ENCODE measurements at regions not wholly inside any gene's neighbourhood (a gene's known extent, or its start where the extent isn't known, plus 50 kb on each side); places are given as distances from the start of the nearest gene placed in this dataset.

DNA sequence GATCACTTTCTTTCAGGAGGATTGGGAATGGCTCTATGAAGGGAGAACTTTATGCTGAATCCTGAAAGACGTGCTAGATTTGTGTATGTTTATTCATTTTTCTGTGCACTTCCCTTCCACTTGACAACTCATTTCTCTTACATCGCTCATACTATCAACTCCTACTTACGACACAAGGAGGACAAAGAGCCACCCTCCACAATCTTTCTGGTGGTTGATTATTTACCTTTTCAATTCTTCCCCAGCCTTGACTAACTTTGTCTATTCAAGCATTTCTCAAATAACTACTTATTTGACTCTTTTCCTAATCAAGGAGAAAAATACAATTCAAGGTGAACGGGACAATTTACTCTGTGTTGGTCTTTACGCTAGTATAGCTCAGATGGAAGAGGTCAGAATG is 622.1 kb downstream of the TLR4 start:
- H3K27me3 ChIP-seq = no peaks in the 10 kb centered on the region
- H3K36me3 ChIP-seq = no peaks in the 10 kb centered on the region
- H3K9me3 ChIP-seq = no peaks in the 10 kb centered on the region
- no peak overlapping the region for H3K4me3 ChIP-seq
- DNase-seq = no peak

DNA sequence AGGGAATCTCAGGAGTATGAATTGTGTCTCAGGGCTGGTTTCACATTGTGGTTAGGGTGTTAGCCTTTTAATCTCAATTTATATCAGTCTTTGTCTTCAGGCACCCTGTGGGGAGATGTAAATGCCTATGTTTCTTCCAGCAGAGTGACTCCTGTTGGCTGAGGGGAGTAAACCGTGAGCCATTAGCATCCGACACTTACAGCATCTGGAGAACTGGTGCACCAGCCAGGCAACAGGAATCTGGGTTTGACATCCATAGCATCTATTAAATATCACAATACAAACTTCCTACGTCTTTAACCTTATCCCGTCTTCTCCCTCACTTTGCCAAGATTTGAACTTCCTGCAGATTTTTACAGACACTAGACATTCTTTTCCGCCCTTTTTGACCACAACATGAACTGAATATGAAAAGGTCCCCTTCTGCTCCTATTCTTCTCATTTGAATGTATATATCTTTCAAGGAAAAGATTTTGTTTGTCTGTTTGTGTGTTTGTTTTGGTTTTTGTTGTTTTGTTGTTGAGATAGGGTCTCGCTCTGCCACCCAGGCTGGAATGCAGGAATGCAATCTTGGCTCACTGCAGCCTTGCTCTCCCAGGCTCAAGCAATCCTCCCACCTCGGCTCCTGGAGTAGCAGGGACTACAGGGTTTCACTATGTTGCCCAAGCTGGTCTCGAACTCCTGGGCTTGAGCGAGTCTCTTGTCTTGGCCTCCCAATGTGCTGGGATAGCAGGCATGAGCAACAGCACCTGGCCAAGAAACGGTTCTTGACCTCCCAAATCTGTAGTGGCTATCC is 626.2 kb downstream of the TLR4 start:
- H3K4me3 ChIP-seq = no peak overlapping the region
- H3K9me3 ChIP-seq = no peaks in the 10 kb centered on the region
- no peaks in the 10 kb centered on the region for H3K36me3 ChIP-seq
- H3K27me3 ChIP-seq = no peaks in the 10 kb centered on the region
- DNase-seq = no peak

DNA sequence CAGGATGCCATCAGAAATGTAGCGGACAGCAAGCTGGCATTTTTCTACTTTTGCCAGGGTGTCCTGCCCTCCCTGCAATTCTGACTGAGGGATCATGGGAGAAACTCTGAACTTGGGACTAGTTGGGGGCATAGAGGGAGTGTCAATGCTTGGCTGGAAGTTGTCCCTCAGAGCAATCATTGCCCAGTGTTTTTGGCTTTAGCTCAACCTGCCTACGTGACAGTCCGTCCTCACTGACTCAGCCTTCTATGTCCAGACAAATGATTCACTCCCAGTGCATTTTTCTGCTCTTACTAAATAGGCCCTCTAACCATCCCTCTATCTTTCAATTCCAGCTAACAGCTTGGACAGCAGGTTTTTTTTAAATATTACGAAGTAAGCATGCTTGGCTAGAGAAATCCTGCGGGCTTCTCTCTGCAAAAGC is 627.4 kb downstream of the TLR4 start:
- Histone ChIP-seq H3K27me3 (no peaks in the 10 kb centered on the region), H3K9me3 (no peaks in the 10 kb centered on the region), H3K4me3 (no peak overlapping the region), H3K36me3 (no peaks in the 10 kb centered on the region)
- peak; percentile 79 for DNase-seq

DNA sequence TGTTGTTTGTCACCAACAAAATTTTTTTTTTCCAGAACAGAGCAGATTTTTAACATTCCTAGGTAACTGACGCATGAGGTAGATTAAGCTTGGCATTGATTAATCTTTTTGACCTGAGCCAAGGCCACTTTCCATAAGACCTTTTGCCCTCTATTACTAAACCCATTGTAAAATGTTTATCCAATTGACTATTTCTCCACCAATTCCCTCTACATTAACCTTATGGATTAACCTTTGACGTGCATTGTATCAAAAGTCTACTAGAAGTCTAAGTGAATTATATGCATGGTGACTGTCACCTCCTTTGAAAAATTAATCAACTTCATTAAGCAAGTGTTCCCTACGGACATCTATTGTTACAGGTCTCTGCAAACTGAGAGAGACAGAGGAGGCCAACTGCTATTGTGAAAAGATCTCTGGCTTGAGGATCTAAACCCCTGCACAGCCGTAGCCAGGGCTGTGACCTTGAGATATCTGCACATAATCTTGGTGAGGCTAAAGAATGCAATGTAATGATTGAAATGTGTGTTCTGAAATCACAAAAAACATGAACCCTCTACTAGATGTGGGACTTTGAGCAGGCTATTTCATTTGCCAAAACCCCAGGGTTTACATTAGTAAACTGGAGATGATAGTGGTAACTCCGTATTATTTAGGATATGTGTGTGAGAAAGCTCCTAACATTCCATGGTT is 632.2 kb downstream of the TLR4 start:
- Histone ChIP-seq H3K27me3 (no peaks in the 10 kb centered on the region), H3K4me3 (no peak overlapping the region), H3K9me3 (no peaks in the 10 kb centered on the region), H3K36me3 (no peaks in the 10 kb centered on the region)
- DNase-seq = no peak

DNA sequence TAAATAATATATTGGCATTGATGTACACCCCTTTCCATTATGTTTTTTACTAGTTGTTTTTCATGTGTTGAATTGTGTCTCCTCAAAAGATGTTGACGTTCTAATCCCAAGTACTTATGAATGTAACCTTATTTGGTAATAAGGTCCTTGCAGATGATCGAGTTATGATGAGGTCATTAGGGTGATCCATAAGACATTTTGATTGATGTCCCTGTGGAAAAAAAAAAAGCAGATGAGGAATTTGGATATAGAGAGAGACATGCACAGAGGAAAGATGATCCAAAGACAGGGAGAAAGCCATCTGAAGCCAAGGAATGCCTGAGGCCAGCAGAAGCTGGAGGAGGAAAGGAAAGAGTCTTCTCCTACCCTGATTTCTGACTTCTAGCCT is 632.7 kb downstream of the TLR4 start:
- H3K36me3 ChIP-seq = no peaks in the 10 kb centered on the region
- no peak for DNase-seq
- H3K9me3 ChIP-seq = no peaks in the 10 kb centered on the region
- no peaks in the 10 kb centered on the region for H3K27me3 ChIP-seq
- no peak overlapping the region for H3K4me3 ChIP-seq

DNA sequence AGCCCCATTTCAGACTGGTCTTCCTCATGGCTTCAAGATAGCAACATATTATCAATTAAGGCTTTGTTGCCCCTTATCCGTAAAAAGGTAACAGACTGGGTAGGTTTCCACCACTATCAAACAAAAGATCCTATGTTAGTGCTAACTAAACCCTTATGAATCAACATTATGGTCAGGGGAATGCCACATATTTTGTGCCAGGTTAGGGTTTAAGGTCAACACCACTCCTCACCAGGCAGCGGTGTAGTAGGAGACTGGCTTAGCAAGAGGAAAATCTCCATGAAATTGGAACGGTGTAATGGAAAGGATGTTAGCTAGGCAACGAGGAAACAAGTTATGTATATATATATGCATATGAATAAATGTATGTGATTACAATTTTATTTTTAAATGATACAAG is 655.8 kb downstream of the TLR4 start:
- no peaks in the 10 kb centered on the region for H3K27me3 ChIP-seq

DNA sequence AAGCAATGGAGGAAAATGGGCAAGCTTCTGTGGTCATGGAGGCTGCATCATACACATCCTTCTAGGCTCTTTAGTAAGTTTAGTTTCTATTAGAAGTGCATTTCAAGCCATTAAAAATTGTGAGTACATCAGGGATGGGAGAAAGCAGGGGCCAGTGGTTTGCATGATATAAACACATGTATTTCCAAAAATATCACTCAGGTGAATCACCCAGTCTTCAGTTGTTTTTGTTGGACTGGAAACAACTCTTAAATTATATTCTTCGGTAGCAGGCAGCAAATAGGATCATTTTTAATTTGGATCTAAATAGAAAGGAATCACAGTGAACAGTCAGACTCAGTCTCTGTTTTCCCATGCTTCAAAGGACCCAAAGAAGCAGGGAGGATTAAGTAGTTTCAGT is 657.9 kb downstream of the TLR4 start:
- H3K36me3 ChIP-seq = no peaks in the 10 kb centered on the region
- peaks cover 6% of the 10 kb centered on the region for H3K9me3 ChIP-seq
- no peaks in the 10 kb centered on the region for H3K27me3 ChIP-seq
- H3K4me3 ChIP-seq = no peak overlapping the region
- DNase-seq = peak; percentile 24

More for the DNA sequence above, 655.8 kb downstream of the TLR4 start:
- Histone ChIP-seq H3K9me3 (peaks cover 6% of the 10 kb centered on the region), H3K36me3 (no peaks in the 10 kb centered on the region), H3K4me3 (no peak overlapping the region)
- no peak for DNase-seq

DNA sequence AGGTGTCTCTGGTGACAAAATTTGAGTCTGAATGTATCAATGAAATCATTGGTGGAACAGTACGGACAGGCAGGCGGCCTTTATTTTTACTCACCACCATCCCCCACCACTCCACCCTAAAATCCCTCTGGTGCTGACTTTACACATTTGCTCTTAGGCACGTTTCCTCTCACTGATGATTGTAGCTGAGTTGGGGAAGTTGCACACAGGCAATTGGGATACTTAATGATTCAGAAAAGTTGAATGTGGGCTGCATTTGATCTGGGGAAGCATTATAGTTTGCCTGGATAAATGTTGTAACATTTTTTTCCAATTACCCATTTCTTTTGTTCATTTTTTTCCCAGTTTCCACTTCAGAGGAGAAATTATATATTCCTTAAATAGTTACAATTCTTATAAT is 658.4 kb downstream of the TLR4 start:
- Histone ChIP-seq H3K27me3 (no peaks in the 10 kb centered on the region), H3K9me3 (peaks cover 6% of the 10 kb centered on the region), H3K36me3 (no peaks in the 10 kb centered on the region), H3K4me3 (no peak overlapping the region)
- DNase-seq = no peak

DNA sequence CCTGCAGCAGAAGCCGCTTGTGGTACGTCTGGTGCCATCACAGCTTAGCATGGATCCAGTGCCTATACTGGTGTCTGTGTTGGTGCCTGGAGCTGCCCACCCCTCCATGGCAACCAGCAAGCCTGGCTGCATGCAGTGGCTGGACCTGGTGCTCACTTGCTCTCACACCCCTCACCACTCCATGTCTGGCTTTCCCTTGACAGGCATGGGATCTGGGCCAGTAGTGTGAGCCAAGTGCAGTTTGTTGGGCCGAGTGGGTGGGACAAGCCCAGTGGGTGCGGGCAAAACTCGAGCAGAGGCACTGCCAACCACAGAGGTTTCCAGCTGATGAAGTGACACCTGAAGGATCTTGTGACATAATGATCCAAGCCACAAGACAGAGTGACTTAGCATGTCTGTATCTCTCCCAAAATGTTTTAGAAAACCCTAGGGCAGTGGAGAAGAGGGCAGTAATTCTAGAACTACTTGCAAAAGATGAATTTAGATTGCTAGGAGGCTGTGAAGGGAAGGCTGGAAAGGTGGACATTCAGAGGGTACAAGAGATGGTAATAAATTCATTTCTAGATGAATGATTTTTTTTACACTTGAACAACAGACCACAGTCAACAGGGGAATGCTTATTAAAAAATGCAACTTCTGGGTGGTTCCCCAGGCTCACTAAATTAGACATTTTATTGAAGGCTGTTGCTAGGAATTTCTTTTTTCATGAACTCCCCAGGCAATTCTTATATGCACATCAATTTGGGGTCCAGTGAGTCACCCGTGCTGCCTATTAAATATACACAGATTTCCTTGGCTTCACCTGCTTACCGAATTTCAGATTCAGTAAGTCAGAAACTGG is 660.3 kb downstream of the TLR4 start:
- Histone ChIP-seq H3K9me3 (peaks cover 6% of the 10 kb centered on the region), H3K36me3 (no peaks in the 10 kb centered on the region), H3K4me3 (no peak overlapping the region), H3K27me3 (no peaks in the 10 kb centered on the region)
- DNase-seq = no peak

DNA sequence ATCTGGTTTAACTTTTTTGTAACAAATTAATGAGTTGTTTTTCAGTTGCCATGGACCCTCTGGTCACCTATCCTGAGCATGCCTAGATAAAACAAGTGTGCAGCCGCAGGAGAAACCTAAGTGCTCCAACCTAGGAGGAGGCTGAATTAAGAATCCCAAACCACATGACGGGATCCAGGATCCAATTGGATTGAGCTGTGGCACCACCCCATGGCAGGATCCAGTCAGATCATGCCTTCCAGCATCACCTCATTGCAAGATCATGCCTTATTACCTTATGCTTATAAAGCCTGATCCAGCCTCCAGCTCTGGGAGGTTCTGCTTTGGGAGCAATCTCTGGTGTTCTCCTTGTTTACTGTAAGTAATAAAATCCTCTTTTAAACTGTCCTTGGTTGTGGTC is 662.0 kb downstream of the TLR4 start:
- H3K4me3 ChIP-seq = no peak overlapping the region

DNA sequence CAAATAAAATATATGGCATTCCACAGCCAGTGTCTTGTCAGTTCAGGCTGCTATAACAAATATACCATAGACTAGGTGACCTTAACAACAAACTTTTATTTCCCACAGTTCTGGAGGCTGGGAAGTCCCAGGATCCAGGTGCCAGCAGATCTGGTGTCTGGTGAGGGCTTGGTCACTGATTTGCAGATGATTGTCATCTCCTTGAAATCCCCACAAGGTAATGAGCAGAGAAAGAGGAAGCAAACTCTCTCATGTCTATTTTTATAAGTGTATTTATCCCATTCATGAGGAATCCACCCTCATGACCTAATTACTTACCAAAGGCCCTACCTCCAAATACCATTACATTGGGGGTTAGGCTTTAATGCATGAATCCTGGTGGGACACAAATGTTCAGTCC is 663.2 kb downstream of the TLR4 start:
- no peak for DNase-seq
- no peaks in the 10 kb centered on the region for H3K27me3 ChIP-seq
- no peaks in the 10 kb centered on the region for H3K36me3 ChIP-seq
- no peak overlapping the region for H3K4me3 ChIP-seq
- H3K9me3 ChIP-seq = peaks cover 6% of the 10 kb centered on the region

More for the DNA sequence above, 662.0 kb downstream of the TLR4 start:
- H3K9me3 ChIP-seq = peaks cover 6% of the 10 kb centered on the region
- no peaks in the 10 kb centered on the region for H3K36me3 ChIP-seq
- no peaks in the 10 kb centered on the region for H3K27me3 ChIP-seq
- DNase-seq = no peak

DNA sequence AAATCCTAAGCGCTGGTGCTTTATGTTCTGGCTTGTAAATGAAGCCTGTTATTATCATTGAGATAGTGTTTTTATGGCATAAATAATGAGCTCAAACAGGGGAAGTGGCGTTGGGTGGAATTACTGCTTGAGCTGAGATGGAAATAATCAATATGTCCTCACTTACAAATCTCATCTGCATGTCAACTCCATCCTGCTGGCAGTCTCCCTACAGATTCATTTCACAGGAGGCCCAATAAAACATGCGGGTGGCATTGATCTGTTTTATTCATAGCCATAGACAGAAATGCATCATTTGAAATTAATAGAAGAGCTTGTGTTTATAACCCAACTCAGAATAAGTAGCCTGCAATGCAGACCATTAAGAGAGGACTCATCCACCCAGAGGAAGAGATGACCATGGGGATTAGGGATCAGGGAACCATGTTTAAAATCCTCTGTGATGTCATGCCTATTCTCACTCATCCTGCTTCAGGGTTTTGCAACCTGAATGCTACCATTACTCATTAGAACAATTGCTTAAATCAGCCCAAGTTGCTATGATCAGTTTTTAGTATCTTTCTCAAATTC is 680.4 kb downstream of the TLR4 start:
- DNase-seq = no peak
- no peak overlapping the region for H3K4me3 ChIP-seq
- H3K36me3 ChIP-seq = no peaks in the 10 kb centered on the region
- H3K9me3 ChIP-seq = no peaks in the 10 kb centered on the region
- H3K27me3 ChIP-seq = no peaks in the 10 kb centered on the region

DNA sequence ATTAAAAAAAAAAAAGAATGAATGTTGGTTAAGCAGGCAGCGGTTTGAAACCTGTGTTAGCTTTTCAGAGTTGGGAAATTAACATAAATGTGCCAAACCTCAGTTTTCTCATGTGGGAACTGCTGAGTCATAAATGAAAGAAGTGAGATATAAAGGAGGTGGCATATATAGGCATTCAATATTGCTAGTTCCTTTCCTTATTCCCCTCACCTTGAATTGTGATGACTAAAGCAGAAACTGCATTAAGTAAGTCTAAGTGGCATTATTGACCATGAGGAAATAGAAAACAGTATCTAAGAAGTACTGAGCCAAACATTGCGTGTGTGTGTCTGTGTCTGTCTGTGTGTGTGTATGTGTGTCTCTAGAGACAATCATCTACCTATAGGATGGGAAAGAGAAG is 691.2 kb downstream of the TLR4 start:
- no peaks in the 10 kb centered on the region for H3K27me3 ChIP-seq
- no peaks in the 10 kb centered on the region for H3K36me3 ChIP-seq
- H3K4me3 ChIP-seq = no peak overlapping the region
- no peak for DNase-seq
- no peaks in the 10 kb centered on the region for H3K9me3 ChIP-seq

DNA sequence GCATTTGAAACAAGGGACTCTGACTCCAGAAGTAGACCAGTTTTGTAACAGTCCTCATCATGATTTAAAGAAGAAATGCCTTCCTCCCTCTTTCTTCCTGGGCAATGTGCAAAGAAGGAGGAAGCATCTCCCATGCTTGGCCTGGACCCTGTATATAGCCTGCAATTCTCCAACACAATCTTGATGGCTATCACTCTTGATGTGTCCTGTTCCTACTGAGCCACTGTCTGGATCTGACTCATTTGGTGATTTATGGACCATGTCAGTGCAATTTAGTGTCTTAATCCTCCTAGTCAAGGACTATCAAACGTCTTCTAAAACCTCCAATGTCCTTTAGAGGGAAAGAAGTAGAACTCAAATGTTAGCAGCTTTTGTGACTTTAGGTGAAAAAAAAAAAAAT is 697.3 kb downstream of the TLR4 start:
- no peaks in the 10 kb centered on the region for H3K27me3 ChIP-seq
- H3K36me3 ChIP-seq = no peaks in the 10 kb centered on the region
- no peak overlapping the region for H3K4me3 ChIP-seq
- no peak for DNase-seq
- no peaks in the 10 kb centered on the region for H3K9me3 ChIP-seq

DNA sequence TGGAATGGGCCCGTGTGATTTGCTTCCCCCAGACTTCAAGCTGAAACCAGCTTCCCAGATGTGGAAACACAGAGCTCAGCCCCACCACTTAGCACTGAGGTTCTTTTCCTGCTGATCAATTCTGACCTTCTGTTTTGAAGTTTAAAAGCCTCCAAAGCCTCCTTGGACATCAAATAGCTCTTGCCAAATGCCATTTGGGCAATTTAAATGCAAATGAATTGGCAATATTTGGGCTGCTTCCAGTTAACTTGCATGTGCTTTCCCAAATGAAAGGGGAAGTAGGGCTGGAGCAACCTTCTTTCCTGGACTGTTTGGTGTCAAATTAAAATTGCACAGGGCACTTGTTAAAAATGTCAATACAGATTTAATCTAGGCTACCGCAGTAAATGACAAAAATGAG is 710.5 kb downstream of the TLR4 start:
- H3K9me3 ChIP-seq = no peaks in the 10 kb centered on the region

DNA sequence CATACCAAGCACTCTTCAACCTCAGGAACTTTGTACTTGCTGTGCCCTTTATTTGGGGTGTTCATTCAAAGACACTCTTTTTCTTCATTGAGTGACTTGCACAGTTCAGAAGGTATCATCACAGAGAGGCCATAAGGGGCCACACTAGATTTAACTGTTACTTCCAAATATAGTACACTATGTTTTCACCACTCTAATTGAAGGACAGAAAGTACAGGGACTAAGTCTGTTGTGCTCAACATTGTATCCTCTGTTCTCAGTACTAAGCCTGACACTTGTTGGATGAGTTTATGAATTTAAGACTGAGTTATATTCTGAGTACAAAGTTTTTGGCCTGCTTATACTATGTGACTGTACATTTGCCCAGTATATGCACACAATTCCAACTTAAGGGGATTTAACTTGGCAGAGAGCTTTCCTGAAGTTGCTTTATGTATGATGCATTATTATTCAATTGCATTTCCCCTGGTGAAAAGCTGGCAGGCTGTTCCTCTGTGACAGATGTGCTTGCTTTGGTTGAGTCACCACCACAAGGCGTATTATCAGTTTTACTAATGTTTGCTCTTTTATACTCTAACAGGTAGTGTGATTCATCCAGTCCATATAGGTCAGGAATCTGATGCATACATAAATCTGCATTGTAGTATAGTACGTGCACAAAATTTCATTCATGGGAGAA is 714.8 kb downstream of the TLR4 start:
- no peak overlapping the region for H3K4me3 ChIP-seq
- H3K9me3 ChIP-seq = no peaks in the 10 kb centered on the region
- no peaks in the 10 kb centered on the region for H3K36me3 ChIP-seq
- peak; percentile 86 for DNase-seq
- no peaks in the 10 kb centered on the region for H3K27me3 ChIP-seq

More for the DNA sequence above, 710.5 kb downstream of the TLR4 start:
- Histone ChIP-seq H3K27me3 (no peaks in the 10 kb centered on the region), H3K4me3 (no peak overlapping the region), H3K36me3 (no peaks in the 10 kb centered on the region)
- no peak for DNase-seq
